ENCODE measurements at regions not wholly inside any gene's neighbourhood (a gene's known extent, or its start where the extent isn't known, plus 50 kb on each side); places are given as distances from the start of the nearest gene placed in this dataset.

- no peak for DNase-seq (ENCODE audit: low read depth)
Observed at GRCh38 chr1:201656311-201657032, 117.5 kb downstream of the NAV1 start.

- no peak for DNase-seq (ENCODE audit: low read depth)
Observed at GRCh38 chr1:201659572-201659971, 120.6 kb downstream of the NAV1 start.

GRCh38 chr1:201660931-201661822 is 122.2 kb downstream of the NAV1 start:
- no peak for DNase-seq (ENCODE audit: low read depth)

- no peak for DNase-seq (ENCODE audit: low read depth)
Observed at GRCh38 chr1:201661823-201662359, 123.0 kb downstream of the NAV1 start.

- no peak for DNase-seq (ENCODE audit: low read depth)
Observed at GRCh38 chr1:201662646-201663045, 123.7 kb downstream of the NAV1 start.

- DNase-seq (ENCODE audit: low read depth) = no peak
Observed at GRCh38 chr1:201663491-201664113, 124.7 kb downstream of the NAV1 start.

- DNase-seq (ENCODE audit: low read depth) = no peak
Observed at GRCh38 chr1:201665036-201665435, 126.1 kb downstream of the NAV1 start.

- no peak for DNase-seq (ENCODE audit: low read depth)
Observed at GRCh38 chr1:201666102-201666501, 127.2 kb downstream of the NAV1 start.

- no peak for DNase-seq (ENCODE audit: low read depth)
Observed at GRCh38 chr1:201666645-201667044, 127.7 kb downstream of the NAV1 start.

- DNase-seq (ENCODE audit: low read depth) = no peak
Observed at GRCh38 chr1:201667479-201667878, 128.6 kb downstream of the NAV1 start.

- no peak for DNase-seq (ENCODE audit: low read depth)
Observed at GRCh38 chr1:201670517-201670916, 131.6 kb downstream of the NAV1 start.

GRCh38 chr1:201672685-201673084 is 133.8 kb downstream of the NAV1 start:
- no peak for DNase-seq (ENCODE audit: low read depth)

- no peak for DNase-seq (ENCODE audit: low read depth)
Observed at GRCh38 chr1:201673093-201673492, 134.2 kb downstream of the NAV1 start.

- DNase-seq (ENCODE audit: low read depth) = no peak
Observed at GRCh38 chr1:201673915-201674314, 135.0 kb downstream of the NAV1 start.

GRCh38 chr1:201675143-201675542 is 136.2 kb downstream of the NAV1 start:
- no peak for DNase-seq (ENCODE audit: low read depth)

- DNase-seq (ENCODE audit: low read depth) = no peak
Observed at GRCh38 chr1:201676197-201676596, 137.3 kb downstream of the NAV1 start.

- DNase-seq (ENCODE audit: low read depth) = no peak
Observed at GRCh38 chr1:201676641-201677040, 137.7 kb downstream of the NAV1 start.

- DNase-seq (ENCODE audit: low read depth) = no peak
Observed at GRCh38 chr1:201678264-201679101, 139.6 kb downstream of the NAV1 start.

GRCh38 chr1:201681375-201681774 is 142.4 kb downstream of the NAV1 start:
- DNase-seq (ENCODE audit: low read depth) = no peak

- DNase-seq (ENCODE audit: low read depth) = no peak
Observed at GRCh38 chr1:201682964-201683363, 144.0 kb downstream of the NAV1 start.

- no peak for DNase-seq (ENCODE audit: low read depth)
Observed at GRCh38 chr1:201683397-201683796, 144.5 kb downstream of the NAV1 start.

GRCh38 chr1:201685485-201685884 is 143.5 kb upstream of the IPO9 start:
- no peak for DNase-seq (ENCODE audit: low read depth)
